Natural killer cell (primary cell): ENCODE measurements at regions not wholly inside any gene's neighbourhood (a gene's known extent, or its start where the extent isn't known, plus 50 kb on each side); places are given as distances from the start of the nearest gene placed in this dataset.

ENCODE experiments used
- ATAC-seq, 3 donors: fragments of 150-1000 bp in 2 of 3; fragments of 200-7000 bp in 1 of 3; cut with Tn5 transposase; 1 replicate in 1 of 3; 2 replicates in 2 of 3; pipeline ENCODE4 v1.10.0; 2021; ENCODE audit warnings: mild to moderate bottlenecking in 2 of 3, moderate library complexity in 2 of 3
- DNase-seq, 2 donors: peaks; one replicate each; pipeline versions ENCODE4 v3.0.0 to v3.0.0-alpha.2; 2013 to 2021; ENCODE audit warnings: mixed read lengths in 1 of 2
- H3K27ac ChIP-seq: one replicate; pipeline ENCODE4 v1.5.1; 2013; ENCODE audit warnings: mild to moderate bottlenecking, low read length
- H3K27me3 ChIP-seq: one replicate; pipeline ENCODE4 v1.6.1; 2013; ENCODE audit warnings: low read length; ENCODE audit not compliant: control insufficient read depth, insufficient read depth
- H3K36me3 ChIP-seq: one replicate; pipeline ENCODE4 v1.6.1; 2013; ENCODE audit warnings: low read length; ENCODE audit not compliant: control insufficient read depth, insufficient read depth
- H3K4me1 ChIP-seq: one replicate; pipeline ENCODE4 v1.6.1; 2013; ENCODE audit warnings: low read length; ENCODE audit not compliant: control insufficient read depth, insufficient read depth
- H3K4me3 ChIP-seq: one replicate; pipeline ENCODE4 v1.5.1; 2013; ENCODE audit warnings: low read length
- H3K9me3 ChIP-seq: one replicate; pipeline ENCODE4 v1.6.1; 2013; ENCODE audit warnings: low read length; ENCODE audit not compliant: control insufficient read depth, insufficient read depth
- H3K27ac Mint-ChIP-seq, 2 donors: one replicate each; pipeline ENCODE4 v1.8.0; 2022; ENCODE audit warnings: mild to moderate bottlenecking in 2 of 2, mixed read lengths in 2 of 2, moderate library complexity in 1 of 2
- H3K27me3 Mint-ChIP-seq, 2 donors: one replicate each; pipeline ENCODE4 v1.8.0; 2022; ENCODE audit warnings: low read depth in 2 of 2, mixed read lengths in 2 of 2
- H3K36me3 Mint-ChIP-seq: one replicate; pipeline ENCODE4 v1.8.0; 2022; ENCODE audit warnings: mixed read lengths
- H3K4me1 Mint-ChIP-seq, 2 donors: one replicate each; pipeline ENCODE4 v1.8.0; 2022; ENCODE audit warnings: mixed read lengths in 2 of 2
- H3K4me3 Mint-ChIP-seq: one replicate; pipeline ENCODE4 v1.8.0; 2022; ENCODE audit warnings: mild to moderate bottlenecking, moderate library complexity, mixed read lengths
- H3K9me3 Mint-ChIP-seq, 2 donors: one replicate each; pipeline ENCODE4 v1.8.0; 2022; ENCODE audit warnings: mixed read lengths in 2 of 2
- WGBS: methylation state at CpG from one replicate; pipeline ENCODE4 v1.1.7; 2013; ENCODE audit warnings: missing lambda C conversion rate; ENCODE audit not compliant: insufficient coverage; 5-methylcytosine and 5-hydroxymethylcytosine counted together
- intact Hi-C: fragments of 100-400 bp; cut with micrococcal nuclease; formaldehyde crosslinking; loops from one replicate; pipeline ENCODE4 v1.14.2; 2022
- TF ChIP-seq, protein P1 (sequence below): fragments of 200-600 bp; IDR thresholded peaks from one replicate; pipeline ENCODE4 v1.8.0; 2022; ENCODE audit warnings: antibody characterized with exemption

GRCh38 chr15:46222826-46223225, 588.0 kb downstream of the SQOR start:
- Histone ChIP-seq H3K4me3 (no peak overlapping the region), H3K27ac (no peak overlapping the region), H3K4me1 (no peaks in the 10 kb centered on the region), H3K36me3 (no peaks in the 10 kb centered on the region), H3K9me3 (no peaks in the 10 kb centered on the region), H3K27me3 (no peaks in the 10 kb centered on the region)
- TF ChIP-seq, protein P1, sequence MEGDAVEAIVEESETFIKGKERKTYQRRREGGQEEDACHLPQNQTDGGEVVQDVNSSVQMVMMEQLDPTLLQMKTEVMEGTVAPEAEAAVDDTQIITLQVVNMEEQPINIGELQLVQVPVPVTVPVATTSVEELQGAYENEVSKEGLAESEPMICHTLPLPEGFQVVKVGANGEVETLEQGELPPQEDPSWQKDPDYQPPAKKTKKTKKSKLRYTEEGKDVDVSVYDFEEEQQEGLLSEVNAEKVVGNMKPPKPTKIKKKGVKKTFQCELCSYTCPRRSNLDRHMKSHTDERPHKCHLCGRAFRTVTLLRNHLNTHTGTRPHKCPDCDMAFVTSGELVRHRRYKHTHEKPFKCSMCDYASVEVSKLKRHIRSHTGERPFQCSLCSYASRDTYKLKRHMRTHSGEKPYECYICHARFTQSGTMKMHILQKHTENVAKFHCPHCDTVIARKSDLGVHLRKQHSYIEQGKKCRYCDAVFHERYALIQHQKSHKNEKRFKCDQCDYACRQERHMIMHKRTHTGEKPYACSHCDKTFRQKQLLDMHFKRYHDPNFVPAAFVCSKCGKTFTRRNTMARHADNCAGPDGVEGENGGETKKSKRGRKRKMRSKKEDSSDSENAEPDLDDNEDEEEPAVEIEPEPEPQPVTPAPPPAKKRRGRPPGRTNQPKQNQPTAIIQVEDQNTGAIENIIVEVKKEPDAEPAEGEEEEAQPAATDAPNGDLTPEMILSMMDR, result no peak
- H3K36me3 Mint-ChIP-seq, result no peaks in the 10 kb centered on the region
- intact Hi-C loops, result no loop called here
- H3K27ac Mint-ChIP-seq, result no peak overlapping the region
- ATAC-seq (no peak), DNase-seq (no peak)
- WGBS, result 87% methylated on average over 2 of the region's 2 CpGs
- peaks cover 13 to 22% of the 10 kb centered on the region in 2 donors for H3K9me3 Mint-ChIP-seq
- H3K4me3 Mint-ChIP-seq, result no peak overlapping the region
- no peaks in the 10 kb centered on the region for H3K27me3 Mint-ChIP-seq
- no peaks in the 10 kb centered on the region for H3K4me1 Mint-ChIP-seq

DNA sequence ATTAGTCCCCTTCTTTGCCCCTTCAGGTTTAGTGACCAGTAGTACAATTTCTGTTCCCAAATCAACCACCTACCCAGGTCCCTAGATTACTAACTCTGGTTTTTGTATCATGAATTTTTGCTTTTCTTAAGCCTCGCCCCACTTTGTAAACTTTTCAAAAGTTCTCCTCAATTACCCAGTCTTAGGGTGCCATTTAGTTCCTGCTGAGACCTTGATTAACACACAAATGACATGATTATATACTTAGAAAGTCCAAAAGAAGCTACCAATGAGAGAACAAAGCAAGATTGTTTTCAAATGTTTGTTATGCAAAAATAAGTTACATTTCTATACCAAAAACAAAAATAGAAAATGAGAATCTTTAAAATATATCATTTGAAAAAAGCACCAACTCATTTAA, 594.4 kb downstream of the SQOR start:
- H3K4me1 ChIP-seq, result no peaks in the 10 kb centered on the region
- 8% methylated on average over 1 of the region's 1 CpG for WGBS
- Mint-ChIP-seq H3K27me3 (no peaks in the 10 kb centered on the region), H3K27ac (no peak overlapping the region), H3K4me3 (no peak overlapping the region), H3K9me3 (peaks cover 8 to 10% of the 10 kb centered on the region in 2 donors), H3K4me1 (no peaks in the 10 kb centered on the region), H3K36me3 (no peaks in the 10 kb centered on the region)
- no peaks in the 10 kb centered on the region for H3K27me3 ChIP-seq
- DNase-seq, result no peak
- intact Hi-C loops, result no loop called here
- TF ChIP-seq, protein P1, result no peak
- ATAC-seq, result no peak
- no peaks in the 10 kb centered on the region for H3K36me3 ChIP-seq
- H3K4me3 ChIP-seq, result no peak overlapping the region
- H3K27ac ChIP-seq, result no peak overlapping the region
- H3K9me3 ChIP-seq, result no peaks in the 10 kb centered on the region

- DNase-seq (no peak), ATAC-seq (no peak)
- no peaks in the 10 kb centered on the region for H3K36me3 Mint-ChIP-seq
- H3K36me3 ChIP-seq, result no peaks in the 10 kb centered on the region
- no peaks in the 10 kb centered on the region for H3K27me3 Mint-ChIP-seq
- intact Hi-C loops, result no loop called here
- no peaks in the 10 kb centered on the region for H3K9me3 ChIP-seq
- no peak overlapping the region for H3K27ac ChIP-seq
- no peaks in the 10 kb centered on the region for H3K27me3 ChIP-seq
- no peaks in the 10 kb centered on the region for H3K4me1 ChIP-seq
- 72% methylated on average over 4 of the region's 5 CpGs for WGBS
- H3K9me3 Mint-ChIP-seq, result peaks cover 6 to 10% of the 10 kb centered on the region in 2 donors
- no peak overlapping the region for H3K4me3 Mint-ChIP-seq
- no peak overlapping the region for H3K27ac Mint-ChIP-seq
- TF ChIP-seq, protein P1, result no peak
- H3K4me1 Mint-ChIP-seq, result no peaks in the 10 kb centered on the region
- no peak overlapping the region for H3K4me3 ChIP-seq
These were observed 597.0 kb downstream of the SQOR start for GRCh38 chr15:46231786-46232185.

GRCh38 chr15:46232471-46232870, 597.6 kb downstream of the SQOR start:
- Histone ChIP-seq H3K27ac (no peak overlapping the region), H3K9me3 (no peaks in the 10 kb centered on the region), H3K4me1 (no peaks in the 10 kb centered on the region), H3K27me3 (no peaks in the 10 kb centered on the region), H3K36me3 (no peaks in the 10 kb centered on the region), H3K4me3 (no peak overlapping the region)
- TF ChIP-seq, protein P1, result no peak
- no peaks in the 10 kb centered on the region for H3K27me3 Mint-ChIP-seq
- ATAC-seq (no peak), DNase-seq (no peak)
- WGBS, result 47% methylated on average over 2 of the region's 2 CpGs
- no peaks in the 10 kb centered on the region for H3K4me1 Mint-ChIP-seq
- no peak overlapping the region for H3K4me3 Mint-ChIP-seq
- H3K27ac Mint-ChIP-seq, result no peak overlapping the region
- H3K36me3 Mint-ChIP-seq, result no peaks in the 10 kb centered on the region
- intact Hi-C loops, result no loop called here
- peaks cover 6 to 10% of the 10 kb centered on the region in 2 donors for H3K9me3 Mint-ChIP-seq
